H9 (cell line): ENCODE measurements at regions not wholly inside any gene's neighbourhood (a gene's known extent, or its start where the extent isn't known, plus 50 kb on each side); places are given as distances from the start of the nearest gene placed in this dataset.

Experiments
- DNase-seq: peaks from one replicate; pipeline ENCODE4 v3.0.0-alpha.2; 2017
- H2AFZ ChIP-seq: one replicate; pipeline ENCODE4 v1.6.1; 2013; ENCODE audit warnings: mild to moderate bottlenecking, low read length, control low read depth, moderate library complexity
- H2AK5ac ChIP-seq: 2 replicates; pipeline ENCODE4 v1.6.1; 2013; ENCODE audit warnings: low read length, control low read depth, mixed read lengths; ENCODE audit not compliant: insufficient read length
- H2BK120ac ChIP-seq: one replicate; pipeline ENCODE4 v1.6.1; 2013; ENCODE audit warnings: low read depth, mild to moderate bottlenecking, low read length, control low read depth, inconsistent platforms; ENCODE audit not compliant: poor library complexity, severe bottlenecking
- H2BK12ac ChIP-seq: 2 replicates; pipeline ENCODE4 v1.6.1; 2013; ENCODE audit warnings: low read length, control low read depth, mixed read lengths, low read depth; ENCODE audit not compliant: insufficient read length
- H2BK15ac ChIP-seq: 2 replicates; pipeline ENCODE4 v1.6.1; 2013; ENCODE audit warnings: low read depth, low read length, control low read depth
- H2BK20ac ChIP-seq: one replicate; pipeline ENCODE4 v1.6.1; 2013; ENCODE audit warnings: low read depth, mild to moderate bottlenecking, low read length, control low read depth, inconsistent platforms; ENCODE audit not compliant: poor library complexity, severe bottlenecking
- H2BK5ac ChIP-seq: 2 replicates; pipeline ENCODE4 v1.6.1; 2013; ENCODE audit warnings: low read length, control low read depth, mixed read lengths; ENCODE audit not compliant: insufficient read length
- H3K14ac ChIP-seq: 2 replicates; pipeline ENCODE4 v1.6.1; 2013; ENCODE audit warnings: low read length, control low read depth; ENCODE audit not compliant: insufficient read depth
- H3K18ac ChIP-seq: 2 replicates; pipeline ENCODE4 v1.6.1; 2013; ENCODE audit warnings: low read depth, mild to moderate bottlenecking, mixed read lengths, low read length, control low read depth; ENCODE audit not compliant: insufficient read length
- H3K23ac ChIP-seq: 2 replicates; pipeline ENCODE4 v1.6.1; 2013; ENCODE audit warnings: low read length, control low read depth, mixed read lengths, low read depth; ENCODE audit not compliant: insufficient read length
- H3K23me2 ChIP-seq: 2 replicates; pipeline ENCODE4 v1.6.1; 2013; ENCODE audit warnings: low read depth, mild to moderate bottlenecking, mixed read lengths, low read length, control low read depth; ENCODE audit not compliant: insufficient read length, poor library complexity, severe bottlenecking
- H3K27ac ChIP-seq: 2 replicates; pipeline ENCODE4 v1.5.1; 2013; ENCODE audit warnings: low read length, control low read depth, mixed read lengths, low read depth; ENCODE audit not compliant: insufficient read length
- H3K27me3 ChIP-seq: 2 replicates; pipeline ENCODE4 v1.6.1; 2013; ENCODE audit warnings: low read length, control low read depth, inconsistent platforms; ENCODE audit not compliant: insufficient read depth
- H3K4ac ChIP-seq: 2 replicates; pipeline ENCODE4 v1.6.1; 2013; ENCODE audit warnings: low read depth, mild to moderate bottlenecking, control low read depth, inconsistent platforms, low read length, moderate library complexity
- H3K4me1 ChIP-seq: 2 replicates; pipeline ENCODE4 v1.6.1; 2013; ENCODE audit warnings: low read length, control low read depth, inconsistent platforms; ENCODE audit not compliant: insufficient read depth
- H3K4me2 ChIP-seq: 2 replicates; pipeline ENCODE4 v1.6.1; 2013; ENCODE audit warnings: low read length, control low read depth, mixed read lengths; ENCODE audit not compliant: insufficient read length, insufficient read depth
- H3K56ac ChIP-seq: 2 replicates; pipeline ENCODE4 v1.6.1; 2013; ENCODE audit warnings: low read depth, mild to moderate bottlenecking, mixed read lengths, low read length, control low read depth; ENCODE audit not compliant: insufficient read length
- H3K79me1 ChIP-seq: 2 replicates; pipeline ENCODE4 v1.6.1; 2013; ENCODE audit warnings: low read depth, mild to moderate bottlenecking, moderate library complexity, low read length, control low read depth, inconsistent platforms; ENCODE audit not compliant: insufficient read depth, poor library complexity, severe bottlenecking
- H3K79me2 ChIP-seq: 2 replicates; pipeline ENCODE4 v1.6.1; 2013; ENCODE audit warnings: low read length, control low read depth, inconsistent platforms; ENCODE audit not compliant: insufficient read depth
- H3K9ac ChIP-seq: 2 replicates; pipeline ENCODE4 v1.6.1; 2013; ENCODE audit warnings: low read length, control low read depth, mixed read lengths; ENCODE audit not compliant: insufficient read length; ENCODE audit errors: extremely low read depth
- H3K9me3 ChIP-seq: one replicate; pipeline ENCODE4 v1.6.1; 2013; ENCODE audit warnings: low read depth, low read length, inconsistent platforms; ENCODE audit not compliant: control insufficient read depth
- H3T11ph ChIP-seq: one replicate; pipeline ENCODE4 v1.6.1; 2013; ENCODE audit warnings: mild to moderate bottlenecking, low read length, control low read depth, inconsistent platforms
- H4K20me1 ChIP-seq: one replicate; pipeline ENCODE4 v1.6.1; 2013; ENCODE audit not compliant: control insufficient read depth, insufficient read length, insufficient read depth
- H4K5ac ChIP-seq: 2 replicates; pipeline ENCODE4 v1.6.1; 2013; ENCODE audit warnings: low read depth, mild to moderate bottlenecking, mixed read lengths, low read length, control low read depth; ENCODE audit not compliant: insufficient read length
- H4K8ac ChIP-seq: replicated peaks from 2 replicates; pipeline ENCODE4 v1.6.1; 2013; ENCODE audit warnings: low read length, control low read depth, mixed read lengths, low read depth; ENCODE audit not compliant: insufficient read length
- H4K91ac ChIP-seq: 2 replicates; pipeline ENCODE4 v1.6.1; 2013; ENCODE audit warnings: low read depth, mild to moderate bottlenecking, moderate library complexity, mixed read lengths, low read length, control low read depth; ENCODE audit not compliant: insufficient read length
- H3K27ac Mint-ChIP-seq, 3 experiments: 2 replicates in 2 of 3; 3 replicates in 1 of 3; pipeline ENCODE4 v1.8.0; 2020 to 2021; ENCODE audit warnings: mixed read lengths in 3 of 3, mild to moderate bottlenecking in 1 of 3, moderate library complexity in 1 of 3
- H3K27me3 Mint-ChIP-seq: 2 replicates; pipeline ENCODE4 v1.8.0; 2021; ENCODE audit warnings: low read depth, mild to moderate bottlenecking, moderate library complexity, mixed read lengths
- H3K36me3 Mint-ChIP-seq, 3 experiments: 2 replicates in 2 of 3; 3 replicates in 1 of 3; pipeline ENCODE4 v1.8.0; 2020 to 2021; ENCODE audit warnings: low read depth in 3 of 3, mixed read lengths in 3 of 3; ENCODE audit not compliant: insufficient read depth in 1 of 3
- H3K4me1 Mint-ChIP-seq, 2 experiments: 2 replicates each; pipeline ENCODE4 v1.8.0; 2020; ENCODE audit warnings: mixed read lengths in 2 of 2
- H3K4me3 Mint-ChIP-seq, 2 experiments: 2 replicates in 1 of 2; 3 replicates in 1 of 2; pipeline ENCODE4 v1.8.0; 2020 to 2021; ENCODE audit warnings: mild to moderate bottlenecking in 2 of 2, mixed read lengths in 2 of 2, moderate library complexity in 1 of 2
- H3K9me3 Mint-ChIP-seq, 2 experiments: 2 replicates in 1 of 2; 3 replicates in 1 of 2; pipeline ENCODE4 v1.8.0; 2020; ENCODE audit warnings: mild to moderate bottlenecking in 2 of 2, mixed read lengths in 2 of 2, moderate library complexity in 1 of 2
- WGBS: extraction: QIAGEN DNeasy Blood & Tissue Kit; methylation state at CpG from one replicate; pipeline ENCODE4 v1.1.7; 2013; ENCODE audit warnings: missing lambda C conversion rate, low lambda C conversion rate, mixed read lengths; ENCODE audit not compliant: insufficient read length; ENCODE audit errors: extremely low coverage; 5-methylcytosine and 5-hydroxymethylcytosine counted together
- TF ChIP-seq, protein P1 (sequence below): fragments of 200-600 bp; sonication (generic); conservative IDR thresholded peaks from 3 replicates; pipeline ENCODE4 v1.8.0; 2021; ENCODE audit warnings: antibody characterized with exemption, mild to moderate bottlenecking

DNA sequence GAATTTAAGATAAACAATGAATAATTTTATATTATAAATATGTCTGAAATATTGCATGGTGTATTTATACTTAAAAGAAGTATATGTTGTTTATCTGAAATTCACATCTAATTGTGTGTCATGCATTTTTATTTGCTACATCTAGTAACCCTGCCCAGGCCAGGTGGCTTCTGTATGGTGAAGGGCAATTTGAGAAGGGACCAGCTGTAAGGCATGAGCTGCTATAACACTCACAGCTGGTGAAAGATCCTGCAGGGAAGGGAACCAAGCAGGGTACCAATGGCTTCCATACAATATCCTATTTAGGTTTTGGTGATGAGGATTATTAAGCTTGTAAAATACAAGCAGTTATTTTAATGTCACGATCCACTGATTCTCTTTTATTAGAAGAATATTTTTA lies 921.8 kb upstream of the GJE1 start:
- DNase-seq = no peak
- no peaks in the 10 kb centered on the region for H3K27me3 Mint-ChIP-seq
- Histone ChIP-seq H2BK15ac (no peak overlapping the region), H3K4ac (no peak overlapping the region), H4K91ac (no peak overlapping the region), H3K4me2 (no peak overlapping the region), H2BK5ac (no peak overlapping the region), H3K18ac (no peak overlapping the region), H2BK20ac (no peak overlapping the region), H2AK5ac (no peak overlapping the region), H2BK12ac (no peak overlapping the region), H2BK120ac (no peak overlapping the region), H3K79me2 (no peaks in the 10 kb centered on the region), H3K14ac (no peak overlapping the region), H3T11ph (no peak overlapping the region), H2AFZ (no peak overlapping the region), H3K27ac (no peak overlapping the region), H3K23me2 (no peaks in the 10 kb centered on the region), H3K27me3 (no peaks in the 10 kb centered on the region), H3K56ac (no peak overlapping the region), H3K9me3 (no peaks in the 10 kb centered on the region), H4K8ac (no peak overlapping the region), H4K5ac (no peak overlapping the region), H3K23ac (no peak overlapping the region), H3K79me1 (no peaks in the 10 kb centered on the region), H4K20me1 (no peaks in the 10 kb centered on the region), H3K4me1 (no peaks in the 10 kb centered on the region), H3K9ac (no peak overlapping the region)
- no peak overlapping the region for H3K4me3 Mint-ChIP-seq
- peaks cover 0 to 9% of the 10 kb centered on the region in 2 experiments; a peak in 3 of 5 replicates for H3K9me3 Mint-ChIP-seq
- H3K27ac Mint-ChIP-seq = no peak overlapping the region
- no CpG with 5 or more reads among the region's 1 CpG for WGBS
- H3K36me3 Mint-ChIP-seq = peaks cover 0 to 3% (median 2%) of the 10 kb centered on the region in 3 experiments; a peak in 3 of 7 replicates
- TF ChIP-seq, protein P1, sequence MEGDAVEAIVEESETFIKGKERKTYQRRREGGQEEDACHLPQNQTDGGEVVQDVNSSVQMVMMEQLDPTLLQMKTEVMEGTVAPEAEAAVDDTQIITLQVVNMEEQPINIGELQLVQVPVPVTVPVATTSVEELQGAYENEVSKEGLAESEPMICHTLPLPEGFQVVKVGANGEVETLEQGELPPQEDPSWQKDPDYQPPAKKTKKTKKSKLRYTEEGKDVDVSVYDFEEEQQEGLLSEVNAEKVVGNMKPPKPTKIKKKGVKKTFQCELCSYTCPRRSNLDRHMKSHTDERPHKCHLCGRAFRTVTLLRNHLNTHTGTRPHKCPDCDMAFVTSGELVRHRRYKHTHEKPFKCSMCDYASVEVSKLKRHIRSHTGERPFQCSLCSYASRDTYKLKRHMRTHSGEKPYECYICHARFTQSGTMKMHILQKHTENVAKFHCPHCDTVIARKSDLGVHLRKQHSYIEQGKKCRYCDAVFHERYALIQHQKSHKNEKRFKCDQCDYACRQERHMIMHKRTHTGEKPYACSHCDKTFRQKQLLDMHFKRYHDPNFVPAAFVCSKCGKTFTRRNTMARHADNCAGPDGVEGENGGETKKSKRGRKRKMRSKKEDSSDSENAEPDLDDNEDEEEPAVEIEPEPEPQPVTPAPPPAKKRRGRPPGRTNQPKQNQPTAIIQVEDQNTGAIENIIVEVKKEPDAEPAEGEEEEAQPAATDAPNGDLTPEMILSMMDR = no peak
- no peaks in the 10 kb centered on the region for H3K4me1 Mint-ChIP-seq
